Fibroblast of villous mesenchyme (primary cell): ENCODE measurements at regions not wholly inside any gene's neighbourhood (a gene's known extent, or its start where the extent isn't known, plus 50 kb on each side); places are given as distances from the start of the nearest gene placed in this dataset.
"Not testable (repeated sequence)": the region's sequence is repeated elsewhere in the genome, so short reads cannot be mapped to it uniquely, and the experiment has no call there.

Experiments
- DNase-seq: peaks from one replicate; pipeline ENCODE4 v3.0.0-alpha.2; 2010; ENCODE audit warnings: low read depth
- H3K4me3 ChIP-seq: 2 replicates; pipeline ENCODE4 v1.5.1; 2011; ENCODE audit warnings: low read depth, mild to moderate bottlenecking, low read length
- TF ChIP-seq, protein P1 (sequence below): IDR thresholded peaks from 2 replicates; pipeline ENCODE4 v1.5.1; 2012; ENCODE audit warnings: low read depth, mild to moderate bottlenecking, low read length; ENCODE audit not compliant: insufficient read depth

GRCh38 chr4:183011213-183011907 lies 87.7 kb upstream of the WWC2 start:
- no peak overlapping the region for H3K4me3 ChIP-seq
- TF ChIP-seq, protein P1, sequence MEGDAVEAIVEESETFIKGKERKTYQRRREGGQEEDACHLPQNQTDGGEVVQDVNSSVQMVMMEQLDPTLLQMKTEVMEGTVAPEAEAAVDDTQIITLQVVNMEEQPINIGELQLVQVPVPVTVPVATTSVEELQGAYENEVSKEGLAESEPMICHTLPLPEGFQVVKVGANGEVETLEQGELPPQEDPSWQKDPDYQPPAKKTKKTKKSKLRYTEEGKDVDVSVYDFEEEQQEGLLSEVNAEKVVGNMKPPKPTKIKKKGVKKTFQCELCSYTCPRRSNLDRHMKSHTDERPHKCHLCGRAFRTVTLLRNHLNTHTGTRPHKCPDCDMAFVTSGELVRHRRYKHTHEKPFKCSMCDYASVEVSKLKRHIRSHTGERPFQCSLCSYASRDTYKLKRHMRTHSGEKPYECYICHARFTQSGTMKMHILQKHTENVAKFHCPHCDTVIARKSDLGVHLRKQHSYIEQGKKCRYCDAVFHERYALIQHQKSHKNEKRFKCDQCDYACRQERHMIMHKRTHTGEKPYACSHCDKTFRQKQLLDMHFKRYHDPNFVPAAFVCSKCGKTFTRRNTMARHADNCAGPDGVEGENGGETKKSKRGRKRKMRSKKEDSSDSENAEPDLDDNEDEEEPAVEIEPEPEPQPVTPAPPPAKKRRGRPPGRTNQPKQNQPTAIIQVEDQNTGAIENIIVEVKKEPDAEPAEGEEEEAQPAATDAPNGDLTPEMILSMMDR = no peak
- peak; percentile 41 for DNase-seq

DNA sequence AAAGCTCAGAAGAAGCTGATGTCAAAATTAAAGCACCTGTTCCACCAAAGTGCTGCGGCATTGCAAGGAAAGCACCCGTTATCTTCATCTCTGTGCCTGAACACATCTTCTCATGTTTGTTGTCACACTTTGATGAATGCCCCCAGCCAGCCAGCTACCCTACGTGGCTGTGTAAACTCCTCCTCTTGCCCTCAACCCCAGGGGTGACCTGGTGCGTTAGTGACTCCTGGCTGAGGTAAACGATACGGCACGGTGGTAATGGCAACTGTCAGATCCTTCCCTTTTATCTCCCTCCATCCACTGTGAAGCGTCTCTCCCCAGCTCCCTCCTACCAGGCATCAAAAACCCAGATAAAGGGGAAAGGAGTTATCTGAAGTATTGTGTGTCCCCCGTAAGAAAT lies 90.6 kb upstream of the WWC2 start:
- TF ChIP-seq, protein P1 = no peak
- DNase-seq = no peak
- no peak overlapping the region for H3K4me3 ChIP-seq

- H3K4me3 ChIP-seq, DNase-seq: not testable (repeated sequence)
These were observed 87.2 kb upstream of the DCTD start for GRCh38 chr4:183004370-183004769.

DNA sequence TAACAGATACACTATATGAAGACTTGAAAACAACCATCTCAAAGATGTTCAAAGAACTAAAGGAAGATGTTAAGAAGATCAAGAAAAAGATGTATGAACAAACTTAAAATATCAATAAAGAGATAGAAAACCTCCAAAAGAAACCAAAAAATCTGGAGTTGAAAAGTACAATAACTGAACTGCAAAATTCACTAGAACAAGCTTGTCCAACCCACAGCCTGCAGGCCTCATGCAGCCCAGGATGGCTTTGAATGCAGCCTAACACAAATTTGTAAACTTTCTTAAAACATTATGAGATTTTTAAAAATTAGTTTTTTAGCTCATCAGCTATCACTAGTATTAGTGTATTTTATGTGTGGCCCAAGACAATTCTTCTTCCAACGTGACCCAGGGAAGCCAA lies 77.0 kb upstream of the DCTD start:
- TF ChIP-seq, protein P1 = no peak
- H3K4me3 ChIP-seq = no peak overlapping the region
- DNase-seq = no peak

GRCh38 chr4:182978152-182978827 lies 61.1 kb upstream of the DCTD start:
- TF ChIP-seq, protein P1 = no peak
- peak; percentile 12 for DNase-seq
- no peak overlapping the region for H3K4me3 ChIP-seq

- H3K4me3 ChIP-seq = no peak overlapping the region
- TF ChIP-seq, protein P1 = no peak
- DNase-seq = peak; percentile 74
These were observed 58.6 kb upstream of the DCTD start for GRCh38 chr4:182975806-182976205.

DNA sequence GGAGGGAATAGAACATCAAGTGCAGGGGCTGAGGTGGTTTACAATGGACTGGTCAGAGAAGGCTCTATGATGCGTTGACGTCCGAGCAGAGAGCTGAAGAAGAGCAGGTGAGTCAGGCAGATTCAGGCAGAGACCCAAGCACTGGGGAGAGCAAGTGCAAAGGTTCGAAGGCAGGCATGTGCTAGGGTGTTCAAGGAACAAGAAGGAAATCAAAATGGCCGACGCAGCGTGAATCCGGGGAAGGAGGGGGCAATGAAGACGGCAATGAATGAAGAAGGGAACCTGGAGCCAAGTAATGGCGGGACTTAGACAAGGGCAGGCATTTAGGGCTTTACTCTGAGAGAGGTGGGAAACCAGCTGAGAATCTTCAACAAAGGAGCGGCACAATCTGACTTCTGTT lies 56.8 kb upstream of the DCTD start:
- no peak for DNase-seq
- TF ChIP-seq, protein P1 = no peak
- H3K4me3 ChIP-seq = no peak overlapping the region
